ENCODE measurements at regions not wholly inside any gene's neighbourhood (a gene's known extent, or its start where the extent isn't known, plus 50 kb on each side); places are given as distances from the start of the nearest gene placed in this dataset.
"Not testable (repeated sequence)": the region's sequence is repeated elsewhere in the genome, so short reads cannot be mapped to it uniquely, and the experiment has no call there.

DNA sequence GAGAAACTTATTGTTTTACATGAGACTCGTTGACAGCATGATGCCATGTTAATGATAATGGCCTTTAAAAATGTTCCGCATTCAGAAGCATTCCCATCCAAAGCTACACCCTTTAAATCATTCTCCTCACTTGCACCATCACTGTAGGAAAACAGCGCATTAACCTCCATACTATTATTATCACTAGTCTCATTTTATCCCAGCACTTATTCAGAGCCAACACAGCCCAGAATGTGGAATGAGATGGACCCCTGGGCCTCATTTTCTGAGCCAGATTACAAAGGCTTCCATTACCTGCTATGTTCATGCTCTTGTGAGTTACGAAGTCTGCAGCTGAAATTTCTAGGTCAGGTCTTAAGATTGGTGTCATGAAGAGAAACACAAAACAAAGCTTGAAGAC is 159.4 kb downstream of the HS3ST3A1 start:
- DNase-seq (ENCODE audit: low read depth, low spot score): no peak

- DNase-seq (ENCODE audit: low read depth, low spot score): no peak
These were observed 159.9 kb downstream of the HS3ST3A1 start for GRCh38 chr17:13441873-13442272.

DNA sequence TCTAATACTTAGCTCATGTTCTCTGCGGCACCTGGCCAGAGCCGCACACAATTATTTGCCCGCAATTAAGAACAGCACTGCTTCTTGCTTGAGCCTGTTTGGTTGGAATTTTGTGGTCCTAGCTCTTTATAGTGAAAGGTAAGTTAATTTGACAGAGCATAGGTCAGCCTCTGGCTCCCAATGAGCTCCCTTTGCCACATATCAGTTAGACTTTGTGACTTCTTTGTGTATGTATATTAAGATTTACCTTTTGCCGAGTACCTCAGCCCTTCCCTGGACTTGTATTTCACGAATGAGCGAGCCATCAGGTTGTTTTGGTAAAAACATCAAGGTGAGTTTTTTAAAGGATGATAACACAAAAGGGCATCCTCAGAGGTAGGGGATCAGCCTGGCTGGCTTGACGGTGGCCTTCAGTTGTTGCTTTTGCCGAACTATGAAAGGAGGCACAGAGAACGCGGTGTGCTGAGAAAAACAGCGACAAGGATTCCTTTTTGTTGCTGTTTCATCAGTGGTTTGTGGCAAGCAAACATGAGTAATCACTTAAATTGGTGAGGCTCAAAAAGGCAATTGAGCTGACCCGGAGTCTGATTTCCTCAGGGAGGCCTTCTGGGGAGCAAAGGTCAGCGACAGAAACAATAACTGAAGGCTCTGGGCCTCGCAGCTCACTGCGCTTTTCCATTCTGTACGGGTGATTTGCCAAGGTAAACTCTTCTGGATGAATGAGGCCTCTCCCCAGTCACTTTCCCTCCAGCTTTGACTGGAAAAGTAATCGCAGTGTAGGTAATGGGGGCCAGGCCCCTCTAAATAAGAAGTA is 163.6 kb downstream of the HS3ST3A1 start:
- DNase-seq (ENCODE audit: low read depth, low spot score): no peak

- DNase-seq (ENCODE audit: low read depth, low spot score): no peak
These were observed 166.5 kb downstream of the HS3ST3A1 start for GRCh38 chr17:13435230-13435629.

- DNase-seq (ENCODE audit: low read depth, low spot score): no peak
These were observed 172.5 kb downstream of the HS3ST3A1 start for GRCh38 chr17:13429201-13429600.

DNA sequence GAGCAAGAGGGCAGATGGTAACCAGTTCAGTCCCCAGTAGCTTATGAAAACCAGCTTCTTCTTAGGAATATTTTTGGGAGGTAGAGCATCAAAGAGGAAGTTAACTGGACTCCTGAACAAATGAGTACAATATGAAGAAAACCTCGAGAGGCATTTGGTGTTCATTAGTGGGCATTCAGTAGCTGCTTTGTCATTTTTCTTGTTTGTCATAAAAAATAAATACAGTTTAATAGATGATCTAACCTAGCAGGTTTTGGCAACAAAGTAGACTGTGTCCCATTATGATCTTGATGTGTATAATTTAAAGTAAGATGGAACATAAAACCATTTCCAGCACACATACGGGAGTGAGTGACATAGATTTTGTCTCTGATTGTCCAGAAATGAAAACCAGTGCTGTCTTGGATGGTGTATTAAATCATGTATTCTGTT is 173.1 kb downstream of the HS3ST3A1 start:
- DNase-seq (ENCODE audit: low read depth, low spot score): no peak

GRCh38 chr17:13426991-13427390 is 174.7 kb downstream of the HS3ST3A1 start:
- no peak for DNase-seq (ENCODE audit: low read depth, low spot score)

DNA sequence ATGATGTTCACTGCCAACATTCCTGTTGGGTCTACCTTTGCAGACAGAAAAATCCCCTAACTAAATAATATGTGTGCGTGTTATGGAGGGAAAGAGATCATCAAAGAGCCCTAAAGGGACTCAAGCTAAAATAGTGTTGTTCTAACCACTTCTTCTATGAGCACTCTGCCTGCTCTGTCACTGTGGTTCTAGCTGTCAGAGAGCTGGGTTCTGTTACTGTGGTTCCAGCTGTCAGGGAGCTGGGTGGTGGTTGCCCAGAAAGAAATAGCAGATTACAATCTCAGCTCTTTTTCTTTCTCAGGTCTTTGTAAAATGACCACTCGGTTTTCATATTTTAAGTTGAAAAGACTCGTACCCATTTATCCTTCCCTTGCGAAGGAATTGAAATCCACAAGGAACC is 176.3 kb downstream of the HS3ST3A1 start:
- no peak for DNase-seq (ENCODE audit: low read depth, low spot score)

DNA sequence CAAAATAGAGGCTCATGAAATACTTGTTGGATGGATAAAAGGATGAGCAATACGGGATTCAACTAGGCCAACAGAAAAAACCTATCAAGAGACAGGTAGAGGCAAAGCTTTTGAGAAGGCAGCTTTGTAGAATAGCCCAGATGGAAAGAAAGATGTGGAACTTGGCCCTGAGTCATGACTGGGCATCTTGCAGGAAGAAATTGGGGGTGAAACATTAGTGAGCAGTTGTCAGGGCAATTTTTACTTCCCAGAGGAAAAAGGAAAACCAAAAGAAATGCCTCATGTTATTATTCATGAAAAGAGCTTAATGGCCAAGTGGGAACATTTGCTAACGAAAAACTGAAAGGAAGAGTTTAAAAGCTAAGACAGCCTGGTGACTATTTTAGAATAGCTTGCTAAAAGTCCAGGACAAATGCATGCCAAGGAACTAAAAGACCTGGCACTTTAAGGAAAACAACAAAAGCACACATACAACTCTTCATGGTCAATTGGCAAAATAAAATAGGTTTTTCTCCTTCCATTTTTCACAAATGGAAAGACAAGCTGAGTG is 180.1 kb downstream of the HS3ST3A1 start:
- no peak for DNase-seq (ENCODE audit: low read depth, low spot score)

DNA sequence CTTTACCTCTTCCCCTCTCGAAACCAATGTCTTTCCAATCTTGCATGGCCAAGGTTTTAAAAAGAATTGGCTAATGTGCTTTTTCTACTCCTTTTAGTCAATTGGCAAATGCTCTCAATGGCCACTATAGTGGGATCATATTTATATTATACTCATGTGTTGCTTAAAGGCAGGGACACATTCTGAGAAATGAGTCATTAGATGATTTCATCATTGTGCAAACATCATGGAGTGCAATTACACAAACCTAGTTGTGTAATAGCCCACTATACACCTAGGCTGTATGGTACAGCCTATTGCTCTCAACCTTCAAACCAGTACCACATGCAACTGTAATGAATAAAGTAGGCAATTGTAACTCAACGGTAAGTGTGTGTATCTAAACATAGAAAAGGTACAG is 180.9 kb downstream of the HS3ST3A1 start:
- DNase-seq (ENCODE audit: low read depth, low spot score): no peak

DNA sequence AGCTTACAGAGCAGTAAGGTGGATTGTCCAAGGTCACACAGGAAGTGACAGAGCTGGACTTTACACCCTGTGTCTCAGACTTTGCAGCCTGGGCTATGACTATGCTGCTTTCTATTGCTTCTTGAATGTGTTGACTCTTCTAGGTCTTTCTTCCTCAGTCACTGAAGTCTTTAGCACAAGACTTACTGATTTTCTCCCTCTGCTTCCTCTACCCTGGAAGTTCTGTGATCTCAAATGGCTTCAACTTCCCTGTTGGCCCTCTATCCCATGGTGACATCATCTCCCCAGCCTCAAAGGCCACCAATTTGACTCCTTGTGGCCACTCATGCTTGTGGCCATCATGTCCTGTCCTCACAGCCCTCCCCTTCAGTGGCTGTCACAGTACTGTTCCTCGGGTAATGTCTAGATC is 181.3 kb downstream of the HS3ST3A1 start:
- DNase-seq (ENCODE audit: low read depth, low spot score): no peak

DNA sequence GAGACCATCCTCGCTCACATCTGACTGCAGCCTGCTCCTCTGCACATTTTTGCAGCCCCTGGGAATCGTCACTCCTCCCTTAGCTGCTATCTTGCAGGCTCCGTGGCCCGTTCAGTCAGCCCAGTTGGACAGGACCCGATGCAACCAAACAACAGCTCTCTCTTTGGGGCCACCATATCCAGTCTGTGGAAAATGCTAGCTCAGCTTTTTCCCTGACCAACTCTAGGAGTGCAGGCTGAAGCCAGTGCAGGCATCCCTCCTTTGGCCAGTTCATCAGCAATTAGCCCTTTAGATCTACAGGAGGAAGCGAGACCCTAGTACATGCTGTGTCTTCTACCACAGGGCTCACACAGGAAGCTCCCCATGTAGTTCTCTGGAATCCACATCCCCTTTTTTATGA is 182.1 kb downstream of the HS3ST3A1 start:
- no peak for DNase-seq (ENCODE audit: low read depth, low spot score)

- DNase-seq (ENCODE audit: low read depth, low spot score): no peak
These were observed 182.8 kb downstream of the HS3ST3A1 start for GRCh38 chr17:13418891-13419290.

GRCh38 chr17:13417381-13417950 is 184.3 kb downstream of the HS3ST3A1 start:
- no peak for DNase-seq (ENCODE audit: low read depth, low spot score)

DNA sequence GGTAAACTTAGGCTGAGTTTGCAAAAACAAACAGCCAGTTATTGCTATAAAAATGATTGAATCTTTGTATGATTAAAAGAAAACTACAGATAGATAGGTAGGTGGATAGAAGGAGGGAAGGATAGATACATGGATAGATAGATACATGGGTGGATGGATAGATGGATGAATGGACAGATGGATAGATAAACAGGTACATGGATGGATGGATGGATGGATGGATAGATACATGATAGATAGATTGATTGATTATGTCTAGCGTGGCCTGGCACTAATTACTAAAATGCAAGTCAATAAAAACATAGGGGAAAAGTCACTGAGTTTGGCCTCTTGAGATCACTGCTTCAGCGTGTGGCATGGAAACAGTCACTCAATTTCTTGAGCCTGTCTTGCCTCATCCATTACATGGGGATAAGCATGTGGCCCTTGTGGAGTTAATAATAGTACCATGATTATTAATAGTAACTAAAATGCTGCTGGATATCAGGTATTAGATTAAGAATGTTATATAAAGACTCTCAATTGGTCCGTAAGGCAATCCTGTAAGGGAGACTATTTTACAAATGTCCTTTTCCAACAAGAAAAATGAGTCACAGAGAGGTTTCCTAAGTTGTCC is 184.9 kb downstream of the HS3ST3A1 start:
- DNase-seq (ENCODE audit: low read depth, low spot score): no peak

GRCh38 chr17:13415871-13416416 is 185.8 kb downstream of the HS3ST3A1 start:
- DNase-seq (ENCODE audit: low read depth, low spot score): no peak

DNA sequence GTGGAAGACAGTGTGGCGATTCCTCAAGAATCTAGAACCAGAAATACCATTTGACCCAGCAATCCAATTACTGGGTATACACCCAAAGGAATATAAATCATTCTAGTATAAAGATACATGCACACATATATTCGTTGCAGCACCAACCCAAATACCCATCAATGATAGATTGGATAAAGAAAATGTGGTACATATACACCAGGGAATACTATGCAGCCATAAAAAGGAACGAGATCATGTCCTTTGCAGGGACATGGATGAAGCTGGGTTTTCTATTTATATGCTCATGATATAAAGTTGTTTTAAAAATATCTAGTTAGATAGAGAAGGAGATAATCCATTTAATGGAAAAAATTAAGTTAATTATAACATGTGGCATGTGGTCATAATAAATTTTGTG is 186.5 kb downstream of the HS3ST3A1 start:
- DNase-seq (ENCODE audit: low read depth, low spot score): not testable (repeated sequence)

- no peak for DNase-seq (ENCODE audit: low read depth, low spot score)
These were observed 188.7 kb downstream of the HS3ST3A1 start for GRCh38 chr17:13413001-13413400.

DNA sequence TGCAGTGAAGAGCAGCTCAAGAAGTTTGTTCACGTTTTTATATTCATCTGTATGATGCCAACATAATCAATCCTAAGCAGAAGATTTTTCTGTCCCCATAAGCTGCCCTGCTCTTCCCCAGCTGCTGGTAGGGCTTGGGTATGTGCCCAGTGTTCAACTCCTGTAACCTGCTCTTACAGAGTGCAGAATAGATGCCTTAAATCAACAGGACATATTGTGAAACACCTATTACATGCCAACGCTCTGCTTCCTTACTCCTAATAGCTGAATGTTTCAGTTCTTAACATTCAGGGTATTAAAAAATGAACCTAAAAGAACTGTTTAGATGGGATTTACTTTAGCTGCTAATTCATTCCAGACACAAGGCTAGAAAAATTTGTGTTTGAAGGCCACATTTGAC is 190.9 kb downstream of the HS3ST3A1 start:
- DNase-seq (ENCODE audit: low read depth, low spot score): no peak

GRCh38 chr17:13410214-13410613 is 191.5 kb downstream of the HS3ST3A1 start:
- DNase-seq (ENCODE audit: low read depth, low spot score): no peak

GRCh38 chr17:13409455-13409854 is 192.3 kb downstream of the HS3ST3A1 start:
- no peak for DNase-seq (ENCODE audit: low read depth, low spot score)

DNA sequence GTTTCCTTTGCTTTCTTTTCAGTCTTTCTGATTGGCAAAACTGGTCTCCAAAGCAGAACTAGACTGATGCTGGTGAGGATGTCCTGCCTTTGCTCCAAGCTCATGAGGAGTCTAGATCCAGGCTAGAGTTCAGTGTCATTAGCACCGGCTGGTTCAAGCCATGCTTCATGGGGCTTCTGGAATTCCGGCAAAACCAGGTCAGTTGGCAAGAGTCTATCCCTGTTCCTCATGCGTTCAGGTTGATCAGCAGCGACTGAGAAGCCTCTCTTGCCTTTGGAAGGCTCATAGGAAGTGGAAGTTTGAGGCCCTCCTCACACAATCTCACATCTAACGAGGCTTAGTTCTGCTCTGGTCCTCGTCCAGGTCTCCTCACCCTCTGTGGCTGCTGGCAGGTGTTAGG is 194.3 kb downstream of the HS3ST3A1 start:
- no peak for DNase-seq (ENCODE audit: low read depth, low spot score)

Data from iPS DF 19.7 (cell line).